ENCODE measurements at regions not wholly inside any gene's neighbourhood (a gene's known extent, or its start where the extent isn't known, plus 50 kb on each side); places are given as distances from the start of the nearest gene placed in this dataset.

DNA sequence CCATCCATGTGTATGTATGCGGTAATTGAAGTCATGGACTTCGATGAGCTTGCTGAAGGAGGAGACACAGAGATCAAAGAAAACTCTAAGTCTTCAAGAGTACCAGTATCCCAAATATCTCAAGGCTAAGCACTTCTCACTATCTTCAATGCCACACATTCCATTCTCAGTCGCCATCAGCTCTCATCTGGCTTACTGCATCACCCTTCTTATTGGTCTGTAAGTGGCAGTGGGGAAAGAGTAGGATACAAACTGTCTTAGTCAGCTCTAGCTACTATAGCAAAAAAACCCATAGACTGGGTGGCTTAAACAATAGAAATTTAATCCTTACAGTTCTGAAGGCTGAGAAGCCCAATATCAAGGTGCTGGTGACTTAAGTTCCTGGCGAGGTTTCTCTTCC lies 218.7 kb downstream of the POSTN start:
- TF ChIP-seq, protein P1, sequence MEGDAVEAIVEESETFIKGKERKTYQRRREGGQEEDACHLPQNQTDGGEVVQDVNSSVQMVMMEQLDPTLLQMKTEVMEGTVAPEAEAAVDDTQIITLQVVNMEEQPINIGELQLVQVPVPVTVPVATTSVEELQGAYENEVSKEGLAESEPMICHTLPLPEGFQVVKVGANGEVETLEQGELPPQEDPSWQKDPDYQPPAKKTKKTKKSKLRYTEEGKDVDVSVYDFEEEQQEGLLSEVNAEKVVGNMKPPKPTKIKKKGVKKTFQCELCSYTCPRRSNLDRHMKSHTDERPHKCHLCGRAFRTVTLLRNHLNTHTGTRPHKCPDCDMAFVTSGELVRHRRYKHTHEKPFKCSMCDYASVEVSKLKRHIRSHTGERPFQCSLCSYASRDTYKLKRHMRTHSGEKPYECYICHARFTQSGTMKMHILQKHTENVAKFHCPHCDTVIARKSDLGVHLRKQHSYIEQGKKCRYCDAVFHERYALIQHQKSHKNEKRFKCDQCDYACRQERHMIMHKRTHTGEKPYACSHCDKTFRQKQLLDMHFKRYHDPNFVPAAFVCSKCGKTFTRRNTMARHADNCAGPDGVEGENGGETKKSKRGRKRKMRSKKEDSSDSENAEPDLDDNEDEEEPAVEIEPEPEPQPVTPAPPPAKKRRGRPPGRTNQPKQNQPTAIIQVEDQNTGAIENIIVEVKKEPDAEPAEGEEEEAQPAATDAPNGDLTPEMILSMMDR (IDR thresholded peaks at IDR 0.05; ENCODE audit: insufficient read depth, low read depth, low read length): no peak
- H3K4me3 ChIP-seq (ENCODE audit: low read depth, low read length): no peak overlapping the region
- no peak for DNase-seq (ENCODE audit: low read depth)

DNA sequence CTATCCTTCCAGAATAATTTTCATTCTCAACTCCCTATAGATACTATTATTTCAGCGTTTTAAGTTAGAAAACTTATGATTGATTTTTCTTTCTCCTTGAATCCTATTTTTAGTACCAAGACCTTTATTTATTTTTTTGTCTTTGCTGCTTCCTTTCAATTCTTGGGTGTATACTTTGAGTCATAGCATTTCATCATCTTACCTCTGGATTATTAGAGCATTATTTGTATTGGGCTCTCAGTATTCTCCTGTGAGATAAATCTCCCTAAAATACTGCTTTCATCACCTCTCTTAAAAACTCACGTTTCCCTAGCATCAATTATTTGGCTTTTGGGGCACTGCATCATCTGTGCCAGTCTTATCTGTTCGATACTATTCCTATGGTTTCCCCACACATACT lies 222.8 kb downstream of the POSTN start:
- TF ChIP-seq, protein P1 (IDR thresholded peaks at IDR 0.05; ENCODE audit: insufficient read depth, low read depth, low read length): no peak
- no peak for DNase-seq (ENCODE audit: low read depth)
- H3K4me3 ChIP-seq (ENCODE audit: low read depth, low read length): no peak overlapping the region

DNA sequence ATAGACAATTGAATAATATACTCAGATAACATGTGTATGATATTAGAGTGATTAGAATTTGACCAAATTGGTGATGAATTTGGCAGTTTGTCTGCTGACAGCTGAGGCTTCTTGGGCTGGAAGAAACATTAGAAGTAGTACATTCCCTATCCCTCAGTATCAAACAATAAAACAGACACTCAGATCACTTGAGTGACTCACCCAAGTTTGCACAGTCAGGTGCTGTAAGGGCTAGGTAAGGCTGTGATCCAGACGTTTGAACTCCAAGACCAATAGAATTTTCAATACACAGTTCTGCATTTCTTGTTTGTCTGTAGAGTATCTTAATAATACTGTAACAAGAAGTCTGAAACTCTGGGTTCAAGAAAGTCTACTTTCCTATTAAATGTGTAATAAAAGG lies 223.5 kb downstream of the POSTN start:
- TF ChIP-seq, protein P1 (IDR thresholded peaks at IDR 0.05; ENCODE audit: insufficient read depth, low read depth, low read length): no peak
- no peak overlapping the region for H3K4me3 ChIP-seq (ENCODE audit: low read depth, low read length)
- no peak for DNase-seq (ENCODE audit: low read depth)

DNA sequence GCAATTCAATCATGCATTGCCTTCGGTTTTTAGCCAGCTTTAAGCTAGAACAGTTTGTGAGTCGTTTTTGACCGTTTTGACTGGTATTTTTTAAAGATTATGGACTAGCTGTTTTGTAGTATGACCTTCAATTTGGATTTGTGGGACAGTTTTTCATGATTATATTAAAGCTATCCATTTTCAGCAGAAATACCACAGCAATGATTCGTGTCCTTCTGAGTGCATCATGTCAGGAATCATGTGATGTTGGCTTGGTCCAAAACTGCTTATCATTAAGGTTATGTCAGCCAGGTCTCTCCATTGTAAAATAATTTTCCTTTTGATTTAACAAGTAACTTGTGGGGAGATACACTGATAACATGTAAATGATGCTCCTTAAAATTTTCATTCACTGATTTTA lies 229.0 kb downstream of the POSTN start:
- TF ChIP-seq, protein P1 (IDR thresholded peaks at IDR 0.05; ENCODE audit: insufficient read depth, low read depth, low read length): no peak
- H3K4me3 ChIP-seq (ENCODE audit: low read depth, low read length): no peak overlapping the region
- DNase-seq (ENCODE audit: low read depth): no peak

DNA sequence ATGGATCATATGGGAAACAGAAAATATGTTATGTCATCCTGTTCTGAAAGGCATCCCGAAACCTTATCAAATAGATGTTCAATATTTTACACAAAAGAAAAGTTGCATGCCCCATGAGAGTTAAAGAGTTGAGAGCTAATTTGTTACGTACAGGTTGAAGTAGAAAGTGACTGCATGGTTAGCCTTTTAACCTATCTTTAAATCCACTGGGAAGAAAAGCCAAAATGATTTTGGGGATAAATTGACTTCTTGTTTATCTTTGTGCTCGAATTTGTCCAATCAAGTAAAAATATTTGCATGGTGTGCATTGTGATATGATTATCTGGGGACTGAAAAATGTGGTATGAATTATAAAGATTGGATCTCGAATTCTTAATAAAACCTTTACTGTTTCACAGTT lies 230.1 kb downstream of the POSTN start:
- DNase-seq (ENCODE audit: low read depth): no peak
- TF ChIP-seq, protein P1 (IDR thresholded peaks at IDR 0.05; ENCODE audit: insufficient read depth, low read depth, low read length): no peak
- no peak overlapping the region for H3K4me3 ChIP-seq (ENCODE audit: low read depth, low read length)

DNA sequence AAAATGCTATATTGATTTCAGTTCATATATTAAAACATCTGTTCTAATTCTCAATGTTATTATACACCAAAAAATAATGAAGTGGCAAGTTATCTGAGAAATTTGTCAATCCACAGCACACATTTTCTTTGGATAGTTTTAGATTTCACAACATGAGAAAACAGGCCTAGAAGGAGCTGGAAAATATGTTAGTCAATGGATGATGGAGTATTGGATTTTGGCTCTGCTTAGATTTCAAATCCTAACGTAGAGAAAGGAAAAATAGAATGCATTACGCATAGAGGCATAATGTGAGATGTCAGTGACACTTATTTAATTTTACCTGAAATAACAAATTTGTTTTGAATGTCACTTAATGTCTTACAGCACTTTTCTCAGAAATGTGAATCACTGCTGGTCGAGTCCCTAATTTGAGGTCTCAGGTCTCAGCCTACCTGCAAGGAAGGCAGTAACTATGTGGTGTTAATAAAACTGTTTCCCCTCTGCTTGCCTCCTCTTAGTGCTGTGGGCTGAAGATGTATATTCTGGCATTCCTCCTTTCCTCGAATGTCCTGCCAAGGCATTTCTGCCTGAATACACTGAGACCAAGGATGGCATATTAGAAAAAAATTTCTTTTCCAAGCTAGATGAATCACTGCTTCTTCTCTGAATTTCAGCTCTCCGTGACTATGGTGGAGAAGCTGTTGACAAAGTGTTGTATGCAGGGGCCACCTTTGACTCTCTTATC lies 232.4 kb downstream of the POSTN start:
- no peak for DNase-seq (ENCODE audit: low read depth)
- no peak overlapping the region for H3K4me3 ChIP-seq (ENCODE audit: low read depth, low read length)
- TF ChIP-seq, protein P1 (IDR thresholded peaks at IDR 0.05; ENCODE audit: insufficient read depth, low read depth, low read length): no peak

DNA sequence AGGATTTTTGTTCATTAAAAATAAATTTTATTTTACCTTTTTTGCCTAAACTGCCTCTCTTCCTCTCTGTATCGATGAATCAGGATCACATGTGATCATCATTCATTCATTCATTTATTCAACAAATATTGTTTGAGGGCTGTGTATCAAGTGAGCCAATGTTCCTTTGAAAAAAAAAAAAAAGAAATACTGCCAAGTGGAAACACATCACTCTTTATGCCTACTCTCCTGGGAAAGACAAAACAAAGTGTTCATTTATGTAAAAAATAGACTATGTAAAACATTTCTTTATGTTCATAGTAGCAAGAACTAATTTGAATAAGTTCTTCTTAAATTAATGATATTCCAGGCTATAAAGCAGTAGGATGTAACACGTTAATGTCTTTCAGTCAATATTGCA lies 233.1 kb downstream of the POSTN start:
- H3K4me3 ChIP-seq (ENCODE audit: low read depth, low read length): no peak overlapping the region
- no peak for DNase-seq (ENCODE audit: low read depth)
- TF ChIP-seq, protein P1 (IDR thresholded peaks at IDR 0.05; ENCODE audit: insufficient read depth, low read depth, low read length): no peak
